ENCODE measurements at regions not wholly inside any gene's neighbourhood (a gene's known extent, or its start where the extent isn't known, plus 50 kb on each side); places are given as distances from the start of the nearest gene placed in this dataset.

- no peaks in the 10 kb centered on the region for H3K27me3 ChIP-seq (ENCODE audit: low read depth, low read length)
- no peaks in the 10 kb centered on the region for H3K79me2 ChIP-seq (ENCODE audit: low read length)
- H3K27ac ChIP-seq (ENCODE audit: low read length), result no peak overlapping the region
- H2AFZ ChIP-seq (ENCODE audit: low read depth, low read length), result no peak overlapping the region; the same call in 1 of the 2 replicates
- H3K4me3 ChIP-seq (ENCODE audit: low read length), result no peak overlapping the region
- H3K9ac ChIP-seq (ENCODE audit: low read length), result no peak overlapping the region
- TF ChIP-seq, protein P1, sequence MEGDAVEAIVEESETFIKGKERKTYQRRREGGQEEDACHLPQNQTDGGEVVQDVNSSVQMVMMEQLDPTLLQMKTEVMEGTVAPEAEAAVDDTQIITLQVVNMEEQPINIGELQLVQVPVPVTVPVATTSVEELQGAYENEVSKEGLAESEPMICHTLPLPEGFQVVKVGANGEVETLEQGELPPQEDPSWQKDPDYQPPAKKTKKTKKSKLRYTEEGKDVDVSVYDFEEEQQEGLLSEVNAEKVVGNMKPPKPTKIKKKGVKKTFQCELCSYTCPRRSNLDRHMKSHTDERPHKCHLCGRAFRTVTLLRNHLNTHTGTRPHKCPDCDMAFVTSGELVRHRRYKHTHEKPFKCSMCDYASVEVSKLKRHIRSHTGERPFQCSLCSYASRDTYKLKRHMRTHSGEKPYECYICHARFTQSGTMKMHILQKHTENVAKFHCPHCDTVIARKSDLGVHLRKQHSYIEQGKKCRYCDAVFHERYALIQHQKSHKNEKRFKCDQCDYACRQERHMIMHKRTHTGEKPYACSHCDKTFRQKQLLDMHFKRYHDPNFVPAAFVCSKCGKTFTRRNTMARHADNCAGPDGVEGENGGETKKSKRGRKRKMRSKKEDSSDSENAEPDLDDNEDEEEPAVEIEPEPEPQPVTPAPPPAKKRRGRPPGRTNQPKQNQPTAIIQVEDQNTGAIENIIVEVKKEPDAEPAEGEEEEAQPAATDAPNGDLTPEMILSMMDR (IDR thresholded peaks at IDR 0.05; ENCODE audit: low read depth, low read length), result no peak
- no peak for TF ChIP-seq EZH2phosphoT487 (IDR thresholded peaks at IDR 0.05; ENCODE audit: low read depth)
- no peaks in the 10 kb centered on the region for H4K20me1 ChIP-seq (ENCODE audit: insufficient read depth, low read length)
- H3K4me1 ChIP-seq (ENCODE audit: low read length), result no peaks in the 10 kb centered on the region
- H3K36me3 ChIP-seq (replicated peaks; ENCODE audit: low read depth, low read length), result no peaks in the 10 kb centered on the region
- H3K4me2 ChIP-seq (ENCODE audit: low read length), result no peak overlapping the region
- no peaks in the 10 kb centered on the region for H3K9me3 ChIP-seq (ENCODE audit: insufficient read depth, low read length)
These were observed 1224.0 kb upstream of the ADGRB3 start for GRCh38 chr6:67411036-67411435.

GRCh38 chr6:67394254-67394653 is 1240.8 kb upstream of the ADGRB3 start:
- H3K4me2 ChIP-seq (ENCODE audit: low read length), result no peak overlapping the region
- no peaks in the 10 kb centered on the region for H3K79me2 ChIP-seq (ENCODE audit: low read length)
- no peak overlapping the region for H3K9ac ChIP-seq (ENCODE audit: low read length)
- no peaks in the 10 kb centered on the region for H4K20me1 ChIP-seq (ENCODE audit: insufficient read depth, low read length)
- H3K27me3 ChIP-seq (ENCODE audit: low read depth, low read length), result no peaks in the 10 kb centered on the region
- TF ChIP-seq, protein P1 (IDR thresholded peaks at IDR 0.05; ENCODE audit: low read depth, low read length), result no peak
- no peak for TF ChIP-seq EZH2phosphoT487 (IDR thresholded peaks at IDR 0.05; ENCODE audit: low read depth)
- H3K4me3 ChIP-seq (ENCODE audit: low read length), result no peak overlapping the region
- H3K27ac ChIP-seq (ENCODE audit: low read length), result no peak overlapping the region
- peaks cover 6% of the 10 kb centered on the region; the same call in 1 of the 2 replicates for H3K9me3 ChIP-seq (ENCODE audit: insufficient read depth, low read length)
- no peaks in the 10 kb centered on the region for H3K36me3 ChIP-seq (replicated peaks; ENCODE audit: low read depth, low read length)
- H3K4me1 ChIP-seq (ENCODE audit: low read length), result no peaks in the 10 kb centered on the region
- H2AFZ ChIP-seq (ENCODE audit: low read depth, low read length), result no peak overlapping the region

DNA sequence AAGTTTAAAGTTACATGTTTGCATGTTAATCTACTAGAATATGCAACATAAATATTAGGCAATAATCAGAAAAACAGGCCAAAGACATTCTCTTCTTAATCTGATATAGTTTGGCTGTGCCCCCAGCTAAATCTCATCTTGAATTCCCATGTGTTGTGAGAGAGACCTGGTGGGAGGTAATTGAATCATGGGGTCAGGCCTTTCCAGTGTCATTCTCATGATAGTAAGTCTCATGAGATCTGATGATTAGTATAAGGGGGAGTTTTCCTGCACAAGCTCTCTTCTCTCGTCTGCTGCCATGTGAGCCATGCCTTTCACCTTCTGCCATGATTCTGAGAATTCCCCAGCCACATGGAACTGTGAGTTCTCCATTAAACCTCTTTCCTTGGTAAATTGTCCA is 1241.7 kb upstream of the ADGRB3 start:
- Histone ChIP-seq H4K20me1 (ENCODE audit: insufficient read depth, low read length) (no peaks in the 10 kb centered on the region), H3K36me3 (replicated peaks; ENCODE audit: low read depth, low read length) (no peaks in the 10 kb centered on the region), H3K4me1 (ENCODE audit: low read length) (no peaks in the 10 kb centered on the region), H3K9me3 (ENCODE audit: insufficient read depth, low read length) (peaks cover 6% of the 10 kb centered on the region; the same call in 1 of the 2 replicates), H3K4me3 (ENCODE audit: low read length) (no peak overlapping the region), H2AFZ (ENCODE audit: low read depth, low read length) (no peak overlapping the region), H3K4me2 (ENCODE audit: low read length) (no peak overlapping the region), H3K27me3 (ENCODE audit: low read depth, low read length) (no peaks in the 10 kb centered on the region), H3K79me2 (ENCODE audit: low read length) (no peaks in the 10 kb centered on the region), H3K27ac (ENCODE audit: low read length) (no peak overlapping the region), H3K9ac (ENCODE audit: low read length) (no peak overlapping the region)
- no peak for TF ChIP-seq EZH2phosphoT487 (IDR thresholded peaks at IDR 0.05; ENCODE audit: low read depth)
- TF ChIP-seq, protein P1 (IDR thresholded peaks at IDR 0.05; ENCODE audit: low read depth, low read length), result no peak

GRCh38 chr6:67391955-67392354 is 1243.1 kb upstream of the ADGRB3 start:
- H3K4me3 ChIP-seq (ENCODE audit: low read length), result no peak overlapping the region
- H3K4me2 ChIP-seq (ENCODE audit: low read length), result no peak overlapping the region
- no peak overlapping the region for H3K9ac ChIP-seq (ENCODE audit: low read length)
- H3K36me3 ChIP-seq (replicated peaks; ENCODE audit: low read depth, low read length), result no peaks in the 10 kb centered on the region
- no peak for TF ChIP-seq EZH2phosphoT487 (IDR thresholded peaks at IDR 0.05; ENCODE audit: low read depth)
- TF ChIP-seq, protein P1 (IDR thresholded peaks at IDR 0.05; ENCODE audit: low read depth, low read length), result no peak
- H3K4me1 ChIP-seq (ENCODE audit: low read length), result no peaks in the 10 kb centered on the region
- H3K9me3 ChIP-seq (ENCODE audit: insufficient read depth, low read length), result peaks cover 6% of the 10 kb centered on the region; the same call in 1 of the 2 replicates
- H3K79me2 ChIP-seq (ENCODE audit: low read length), result no peaks in the 10 kb centered on the region
- H3K27me3 ChIP-seq (ENCODE audit: low read depth, low read length), result no peaks in the 10 kb centered on the region
- H2AFZ ChIP-seq (ENCODE audit: low read depth, low read length), result peak overlapping the region; percentile 22; the same call in 1 of the 2 replicates
- no peak overlapping the region for H3K27ac ChIP-seq (ENCODE audit: low read length)
- H4K20me1 ChIP-seq (ENCODE audit: insufficient read depth, low read length), result no peaks in the 10 kb centered on the region
